K562 (cell line): ENCODE measurements at regions not wholly inside any gene's neighbourhood (a gene's known extent, or its start where the extent isn't known, plus 50 kb on each side); places are given as distances from the start of the nearest gene placed in this dataset.

ENCODE experiments used
- ATAC-seq: fragments of 200-7000 bp; cut with Tn5 transposase; 3 replicates; pipeline ENCODE4 v1.9.1; 2020; ENCODE audit warnings: moderate library complexity
- BruUV-seq: library from RNA; stranded (reverse); fragments of 400-500 nt; replicated peaks from 2 replicates; lab custom pipeline; 2021; lab: Mats Ljungman, UMichigan
- CTCF ChIA-PET: fragments of 300-600 bp; formaldehyde crosslinking; extraction: SDS; loops from one replicate; lab custom pipeline; 2021; ENCODE audit warnings: low intra/inter-chr PET ratio; lab: Yijun Ruan, JAX
- POLR2A ChIA-PET: fragments of 300-600, 350-650 bp; sonication (Branson Sonifier 250); formaldehyde crosslinking; extraction: SDS; loops from one replicate; lab custom pipeline; 2021; ENCODE audit warnings: antibody characterized with exemption, inconsistent platforms; lab: Yijun Ruan, JAX
- DNase-seq, 4 experiments: peaks; one replicate each; pipeline versions ENCODE4 v3.0.0 to v3.0.0-alpha.2; 2011 to 2018; ENCODE audit warnings: low spot score in 3 of 4, mixed read lengths in 3 of 4; ENCODE audit errors: extremely low read depth in 1 of 4
- FAIRE-seq: peaks from 2 replicates; lab custom pipeline; 2011; peaks lifted over from hg19 to GRCh38; lab: Jason Lieb, UNC
- H2AFZ ChIP-seq: 2 replicates; pipeline ENCODE4 v1.6.0; 2011; ENCODE audit warnings: low read depth, low read length, control low read depth, inconsistent platforms
- H3K27ac ChIP-seq: fragments of 200-600 bp; 3 replicates; pipeline ENCODE4 v1.8.0; 2011; ENCODE audit warnings: low read depth, mild to moderate bottlenecking, control low read depth, inconsistent platforms, low read length, moderate library complexity, mixed read lengths; ENCODE audit errors: extremely low read depth
- H3K27me3 ChIP-seq, 2 experiments: fragments of 300-600 bp in 1 of 2; 2 replicates in 1 of 2; 3 replicates in 1 of 2; pipeline versions ENCODE4 v1.6.0 to v1.8.0; 2011; ENCODE audit warnings: inconsistent platforms in 2 of 2, low read length in 2 of 2, mild to moderate bottlenecking in 1 of 2, mixed read lengths in 1 of 2, moderate library complexity in 1 of 2; ENCODE audit not compliant: control insufficient read depth in 2 of 2, insufficient read depth in 2 of 2
- H3K36me3 ChIP-seq: fragments of 300-600 bp; 3 replicates; pipeline ENCODE4 v1.8.0; 2011; ENCODE audit warnings: mild to moderate bottlenecking, low read length, inconsistent platforms; ENCODE audit not compliant: control insufficient read depth, insufficient read depth
- H3K4me1 ChIP-seq, 2 experiments: fragments of 200-600 bp in 1 of 2; replicated peaks in 1 of 2; 2 replicates in 1 of 2; 3 replicates in 1 of 2; pipeline versions ENCODE4 v1.5.1 to v1.8.0; 2011; ENCODE audit warnings: inconsistent platforms in 2 of 2, low read length in 2 of 2, mild to moderate bottlenecking in 1 of 2, mixed read lengths in 1 of 2, moderate library complexity in 1 of 2; ENCODE audit not compliant: control insufficient read depth in 2 of 2, insufficient read depth in 2 of 2
- H3K4me2 ChIP-seq: 2 replicates; pipeline ENCODE4 v1.6.1; 2011; ENCODE audit warnings: low read length, control low read depth, inconsistent platforms, mixed read lengths; ENCODE audit not compliant: insufficient read depth
- H3K4me3 ChIP-seq: fragments of 200-600 bp; sonication (generic), shearing (Covaris generic); 2 replicates; pipeline ENCODE4 v1.5.1; 2016; ENCODE audit warnings: control low read depth, inconsistent platforms
- H3K79me2 ChIP-seq: fragments of 200-600 bp; 3 replicates; pipeline ENCODE4 v1.8.0; 2011; ENCODE audit warnings: low read length, inconsistent platforms; ENCODE audit not compliant: control insufficient read depth, insufficient read depth
- H3K9ac ChIP-seq, 2 experiments: 2 replicates each; pipeline versions ENCODE4 v1.6.0 to v1.6.1; 2011; ENCODE audit warnings: low read depth in 2 of 2, low read length in 2 of 2, control low read depth in 1 of 2, inconsistent platforms in 1 of 2, mild to moderate bottlenecking in 1 of 2, mixed read lengths in 1 of 2; ENCODE audit not compliant: insufficient read depth in 1 of 2
- H3K9me1 ChIP-seq: one replicate; pipeline ENCODE4 v1.6.0; 2011; ENCODE audit warnings: inconsistent platforms, mild to moderate bottlenecking, low read length, moderate library complexity; ENCODE audit not compliant: control insufficient read depth, insufficient read depth
- H3K9me3 ChIP-seq: replicated peaks from 2 replicates; pipeline ENCODE4 v1.5.1; 2011; ENCODE audit warnings: low read depth, low read length, inconsistent platforms; ENCODE audit not compliant: control insufficient read depth, insufficient read depth
- H4K20me1 ChIP-seq: replicated peaks from 2 replicates; pipeline ENCODE4 v1.6.1; 2011; ENCODE audit warnings: low read length, inconsistent platforms, mixed read lengths; ENCODE audit not compliant: control insufficient read depth, insufficient read depth
- BMI1 ChIP-seq: fragments of 150-350 bp; IDR thresholded peaks from 2 replicates; pipeline ENCODE4 v1.6.1; 2014; ENCODE audit warnings: low read length
- CAMTA2 ChIP-seq: fragments of 250-450 bp; sonication (Bioruptor Pico); conservative IDR thresholded peaks from 2 replicates; pipeline ENCODE4 v1.5.1; 2022
- CBFA2T3 ChIP-seq: fragments of 450-650 bp; IDR thresholded peaks from 2 replicates; pipeline ENCODE4 v1.6.1; 2017
- LEF1 ChIP-seq: fragments of 450-650 bp; IDR thresholded peaks from 2 replicates; pipeline ENCODE4 v1.6.1; 2016; ENCODE audit warnings: mild to moderate bottlenecking
- NFIX ChIP-seq: fragments of 250-450 bp; sonication (Bioruptor Pico); IDR thresholded peaks from 2 replicates; pipeline ENCODE4 v1.4.0; 2020; ENCODE audit warnings: low read depth, mild to moderate bottlenecking, moderate library complexity
- PML ChIP-seq: IDR thresholded peaks from 2 replicates; pipeline ENCODE4 v1.6.1; 2012; ENCODE audit warnings: low read length, inconsistent platforms
- PPARD ChIP-seq: fragments of 250-450 bp; sonication (Bioruptor Pico); IDR thresholded peaks from 2 replicates; pipeline ENCODE4 v1.8.0; 2022; ENCODE audit warnings: inconsistent platforms, mild to moderate bottlenecking, moderate library complexity
- SAP30 ChIP-seq: fragments of 200-600 bp; sonication (generic); IDR thresholded peaks from 2 replicates; pipeline ENCODE4 v1.6.1; 2012; ENCODE audit warnings: borderline replicate concordance, low read depth, mild to moderate bottlenecking, moderate library complexity, low read length, control low read depth, inconsistent platforms; ENCODE audit not compliant: insufficient read depth, poor library complexity, severe bottlenecking
- SFPQ ChIP-seq: fragments of 200-400 bp; formaldehyde crosslinking; IDR thresholded peaks from 2 replicates; pipeline ENCODE4 v1.6.1; 2017; ENCODE audit warnings: mild to moderate bottlenecking, low read depth, low read length, moderate library complexity
- SRSF9 ChIP-seq: fragments of 200-400 bp; formaldehyde crosslinking; IDR thresholded peaks from 2 replicates; pipeline ENCODE4 v1.6.1; 2017; ENCODE audit warnings: low read depth, low read length, borderline replicate concordance
- TEAD2 ChIP-seq: fragments of 450-650 bp; IDR thresholded peaks from 2 replicates; pipeline ENCODE4 v1.6.1; 2016; ENCODE audit warnings: missing genetic modification characterization, control low read depth, missing compliant biosample characterization
- TRIM25 ChIP-seq: fragments of 450-650 bp; IDR thresholded peaks from 2 replicates; pipeline ENCODE4 v1.7.0; 2016; ENCODE audit warnings: borderline replicate concordance
- WHSC1 ChIP-seq: IDR thresholded peaks from one replicate; pipeline ENCODE4 v1.6.1; 2012; ENCODE audit warnings: low read length, control low read depth, inconsistent platforms
- ZNF354B ChIP-seq: fragments of 250-450 bp; sonication (Bioruptor Pico); IDR thresholded peaks from 2 replicates; pipeline ENCODE4 v1.4.0; 2020
- ZNF57 ChIP-seq: fragments of 450-650 bp; formaldehyde crosslinking; IDR thresholded peaks from 2 replicates; pipeline ENCODE4 v1.4.0; 2020; ENCODE audit warnings: mild to moderate bottlenecking, moderate library complexity
- ZNF766 ChIP-seq: fragments of 200-800 bp; sonication (Bioruptor generic); conservative IDR thresholded peaks from 2 replicates; pipeline ENCODE4 v1.6.1; 2016; ENCODE audit warnings: missing genetic modification characterization, missing compliant biosample characterization
- WGBS: fragments of 100-300 bp; shearing (Covaris generic); methylation state at CpG from one replicate; pipeline ENCODE4 v1.1.6; 2016; ENCODE audit warnings: low coverage, mixed read lengths; ENCODE audit not compliant: insufficient coverage; ENCODE audit errors: missing lambda C conversion rate; 5-methylcytosine and 5-hydroxymethylcytosine counted together
- in situ Hi-C: fragments of 300-500 bp; cut with MboI; formaldehyde crosslinking; loops from 4 replicates; pipeline ENCODE4 v1.15.0; 2018; ENCODE audit warnings: inconsistent platforms, mixed read lengths
- intact Hi-C: fragments of 100-400 bp; cut with micrococcal nuclease; formaldehyde crosslinking; loops from 2 replicates; pipeline ENCODE4 v1.14.2; 2022

GRCh38 chr4:160161026-160161425, 1058.1 kb downstream of the RAPGEF2 start:
- DNase-seq, result no peak

More at GRCh38 chr4:160161026-160161425, 1058.1 kb downstream of the RAPGEF2 start:
- 0% methylated on average over 1 of the region's 1 CpG for WGBS
- Histone ChIP-seq H4K20me1 (no peaks in the 10 kb centered on the region), H3K36me3 (no peaks in the 10 kb centered on the region), H3K4me3 (no peak overlapping the region), H3K27me3 (no peaks in the 10 kb centered on the region), H2AFZ (no peak overlapping the region), H3K4me1 (no peaks in the 10 kb centered on the region), H3K9ac (no peak overlapping the region), H3K9me1 (no peaks in the 10 kb centered on the region), H3K9me3 (no peaks in the 10 kb centered on the region), H3K79me2 (no peaks in the 10 kb centered on the region), H3K4me2 (no peak overlapping the region), H3K27ac (no peak overlapping the region)
- CTCF ChIA-PET, result no interaction called here
- intact Hi-C loops, result no loop called here
- TF ChIP-seq CBFA2T3 (no peak), ZNF57 (CRISPR knock-in tag) (no peak), LEF1 (no peak), CAMTA2 (no peak), SFPQ (no peak), PML (no peak), PPARD (no peak), BMI1 (no peak), TRIM25 (no peak), NFIX (no peak), TEAD2 (tag) (no peak), WHSC1 (no peak), SRSF9 (no peak), ZNF766 (CRISPR knock-in tag) (no peak), ZNF354B (CRISPR knock-in tag) (no peak), SAP30 (no peak)
- FAIRE-seq (no peak), ATAC-seq (no peak)
- BruUV-seq, result no TSS peak
- POLR2A ChIA-PET, result no interaction called here
- in situ Hi-C loops, result no loop called here
